A673 (cell line): ENCODE measurements at regions not wholly inside any gene's neighbourhood (a gene's known extent, or its start where the extent isn't known, plus 50 kb on each side); places are given as distances from the start of the nearest gene placed in this dataset.

Experiments used
- BruUV-seq: library from RNA; stranded (reverse); fragments of 400-500 nt; replicated peaks from 2 replicates; lab custom pipeline; 2021; lab: Mats Ljungman, UMichigan
- CTCF ChIA-PET: fragments of 300-600 bp; sonication (Branson Sonifier 250); formaldehyde crosslinking; loops from one replicate; lab custom pipeline; 2022; ENCODE audit warnings: antibody characterized with exemption; lab: Charles Lee
- POLR2A ChIA-PET: fragments of 300-600 bp; sonication (Branson Sonifier 250); formaldehyde crosslinking; loops from one replicate; lab custom pipeline; 2022; ENCODE audit warnings: antibody characterized with exemption; ENCODE audit not compliant: low non-redundant PET; lab: Charles Lee
- DNase-seq: peaks from one replicate; pipeline ENCODE4 v3.0.0-alpha.2; 2015; ENCODE audit warnings: low spot score
- H3K27ac ChIP-seq: fragments of 200-600 bp; sonication (generic); 2 replicates; pipeline ENCODE4 v1.5.1; 2016; ENCODE audit warnings: mixed run types, low read depth, mild to moderate bottlenecking, mixed read lengths, antibody characterized with exemption, low read length; ENCODE audit not compliant: poor library complexity, severe bottlenecking
- H3K27me3 ChIP-seq: fragments of 200-600 bp; sonication (generic); replicated peaks from 2 replicates; pipeline ENCODE4 v1.6.1; 2017; ENCODE audit warnings: mixed run types, low read depth, mild to moderate bottlenecking, mixed read lengths, antibody characterized with exemption, low read length; ENCODE audit not compliant: insufficient read depth, poor library complexity
- H3K36me3 ChIP-seq: fragments of 200-600 bp; sonication (generic); 2 replicates; pipeline ENCODE4 v1.6.1; 2016; ENCODE audit warnings: mixed run types, mild to moderate bottlenecking, mixed read lengths, antibody characterized with exemption, low read length; ENCODE audit not compliant: insufficient read depth, poor library complexity, severe bottlenecking
- H3K4me1 ChIP-seq: fragments of 200-600 bp; sonication (generic); 2 replicates; pipeline ENCODE4 v1.6.1; 2017; ENCODE audit warnings: mixed run types, mild to moderate bottlenecking, mixed read lengths, antibody characterized with exemption, low read length; ENCODE audit not compliant: insufficient read depth, poor library complexity, severe bottlenecking
- H3K4me3 ChIP-seq: fragments of 200-600 bp; sonication (generic); 2 replicates; pipeline ENCODE4 v1.5.1; 2016; ENCODE audit warnings: low read depth, mixed run types, mild to moderate bottlenecking, mixed read lengths, low read length; ENCODE audit not compliant: poor library complexity, severe bottlenecking
- H3K9me3 ChIP-seq: fragments of 200-600 bp; sonication (generic); 2 replicates; pipeline ENCODE4 v1.6.1; 2016; ENCODE audit warnings: mixed run types, low read depth, mild to moderate bottlenecking, mixed read lengths, antibody characterized with exemption, low read length; ENCODE audit not compliant: poor library complexity, severe bottlenecking
- CTCF ChIP-seq: fragments of 300-800, 200-600 bp; sonication (generic); conservative IDR thresholded peaks from 2 replicates; pipeline ENCODE4 v1.5.1; 2017; ENCODE audit warnings: low read depth, mild to moderate bottlenecking, antibody characterized with exemption, low read length, moderate library complexity, mixed read lengths
- EZH2 ChIP-seq: fragments of 200-600 bp; sonication (generic); IDR thresholded peaks from 2 replicates; pipeline ENCODE4 v1.6.1; 2017; ENCODE audit warnings: borderline replicate concordance, low read depth, mild to moderate bottlenecking, mixed read lengths, antibody characterized with exemption, low read length; ENCODE audit not compliant: poor library complexity, severe bottlenecking
- intact Hi-C: fragments of 100-400 bp; cut with micrococcal nuclease; formaldehyde crosslinking; loops from one replicate; pipeline ENCODE4 v1.10.0; 2022; ENCODE audit not compliant: unreplicated experiment

- ChIA-PET POLR2A (no interaction called here), CTCF (no interaction called here)
- H3K4me3 ChIP-seq: no peak overlapping the region
- DNase-seq: no peak
- no peak overlapping the region for H3K27ac ChIP-seq
- no peaks in the 10 kb centered on the region for H3K27me3 ChIP-seq
- no peaks in the 10 kb centered on the region for H3K9me3 ChIP-seq
- BruUV-seq: no TSS peak
- peaks cover 13% of the 10 kb centered on the region for H3K4me1 ChIP-seq
- no peak for TF ChIP-seq CTCF
- TF ChIP-seq EZH2: no peak
- intact Hi-C loops: no loop called here
- H3K36me3 ChIP-seq: no peaks in the 10 kb centered on the region
Observed at GRCh38 chr6:22003287-22003686, 293.5 kb downstream of the PRL start.

- CTCF ChIA-PET: no interaction called here
- TF ChIP-seq CTCF (no peak), EZH2 (no peak)
- Histone ChIP-seq H3K27ac (no peak overlapping the region), H3K9me3 (no peaks in the 10 kb centered on the region), H3K36me3 (no peaks in the 10 kb centered on the region), H3K4me3 (no peak overlapping the region), H3K4me1 (no peaks in the 10 kb centered on the region), H3K27me3 (no peaks in the 10 kb centered on the region)
- intact Hi-C loops: no loop called here
- no TSS peak for BruUV-seq
- no peak for DNase-seq
- POLR2A ChIA-PET: no interaction called here
Observed at GRCh38 chr6:22006795-22007194, 290.0 kb downstream of the PRL start.

GRCh38 chr6:22007469-22007868 lies 289.4 kb downstream of the PRL start:
- intact Hi-C loops: no loop called here
- CTCF ChIA-PET: no interaction called here
- BruUV-seq: no TSS peak
- no peaks in the 10 kb centered on the region for H3K9me3 ChIP-seq
- H3K4me3 ChIP-seq: no peak overlapping the region
- H3K27me3 ChIP-seq: no peaks in the 10 kb centered on the region
- H3K4me1 ChIP-seq: no peaks in the 10 kb centered on the region
- no peak overlapping the region for H3K27ac ChIP-seq
- TF ChIP-seq CTCF (no peak), EZH2 (no peak)
- no peak for DNase-seq
- H3K36me3 ChIP-seq: no peaks in the 10 kb centered on the region
- POLR2A ChIA-PET: no interaction called here
